ENCODE measurements at regions not wholly inside any gene's neighbourhood (a gene's known extent, or its start where the extent isn't known, plus 50 kb on each side); places are given as distances from the start of the nearest gene placed in this dataset.

- no peak for TF ChIP-seq POLR2A (IDR thresholded peaks at IDR 0.05; ENCODE audit: low read depth, low read length)
- peak; percentile 86 for TF ChIP-seq CTCF (conservative IDR thresholded peaks at IDR 0.05; ENCODE audit: low read depth, low read length)
- no peak for TF ChIP-seq ELK1 (IDR thresholded peaks at IDR 0.05; ENCODE audit: borderline replicate concordance, low read depth, low read length)
- no peak for TF ChIP-seq USF2 (IDR thresholded peaks at IDR 0.05; ENCODE audit: low read depth, low read length)
Measured at GRCh38 chr4:74874753-74875367, 58.1 kb upstream of the PARM1 start.
